ENCODE measurements at regions not wholly inside any gene's neighbourhood (a gene's known extent, or its start where the extent isn't known, plus 50 kb on each side); places are given as distances from the start of the nearest gene placed in this dataset.
A peak's percentile ranks its signal among the peaks of the same experiment; 100 is the strongest.

DNA sequence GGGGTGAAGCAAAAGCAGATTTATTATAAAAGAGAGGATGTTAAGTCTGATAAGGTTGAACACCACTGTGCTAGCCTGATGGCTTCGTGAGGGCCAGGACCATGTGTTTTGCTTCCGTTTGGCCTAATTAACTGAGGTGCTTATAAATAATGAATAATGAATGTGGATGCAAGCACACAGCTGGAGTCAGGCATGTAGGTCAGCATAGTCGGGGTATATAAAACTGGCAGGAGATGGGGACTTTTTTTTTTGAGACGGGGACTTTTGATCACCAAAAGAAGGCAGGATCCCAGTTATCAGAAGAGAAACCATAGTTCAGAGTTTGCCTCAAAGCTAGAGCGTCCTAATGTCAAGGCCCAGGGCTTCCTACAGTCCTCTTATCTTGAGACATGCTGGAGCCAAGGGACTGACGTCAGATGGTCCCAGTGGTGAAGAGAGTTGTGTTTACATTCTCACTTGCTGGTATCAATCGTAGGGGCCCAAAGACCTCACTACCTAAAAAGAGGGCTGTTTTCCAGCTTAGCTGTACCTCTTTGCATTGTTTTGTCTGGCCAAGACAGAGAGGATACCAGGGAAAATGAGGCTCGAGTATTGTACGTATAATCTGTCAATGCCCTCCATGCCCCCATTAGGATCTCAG, 50.4 kb downstream of the RTL9 start:
- DNase-seq, result no peak

DNA sequence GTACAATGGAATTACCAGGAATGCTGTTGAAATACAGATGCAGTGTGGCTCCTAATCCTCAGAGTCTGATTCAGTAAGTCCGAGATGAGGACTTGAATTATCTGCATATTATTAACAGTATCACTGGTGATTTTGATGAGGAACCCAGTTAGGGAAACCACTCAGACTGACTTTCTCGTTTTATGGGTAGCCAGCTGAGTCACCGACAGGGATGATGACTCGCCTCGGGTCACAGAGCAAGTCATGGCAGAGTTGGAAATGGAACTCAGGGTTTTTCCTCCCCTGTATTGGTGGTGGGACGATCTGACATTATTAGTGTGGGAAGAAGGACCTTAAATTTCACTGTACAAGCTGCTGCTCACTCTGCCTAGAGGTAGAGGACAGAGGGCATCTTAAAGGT, 51.3 kb downstream of the RTL9 start:
- DNase-seq, result peak; percentile 50

DNA sequence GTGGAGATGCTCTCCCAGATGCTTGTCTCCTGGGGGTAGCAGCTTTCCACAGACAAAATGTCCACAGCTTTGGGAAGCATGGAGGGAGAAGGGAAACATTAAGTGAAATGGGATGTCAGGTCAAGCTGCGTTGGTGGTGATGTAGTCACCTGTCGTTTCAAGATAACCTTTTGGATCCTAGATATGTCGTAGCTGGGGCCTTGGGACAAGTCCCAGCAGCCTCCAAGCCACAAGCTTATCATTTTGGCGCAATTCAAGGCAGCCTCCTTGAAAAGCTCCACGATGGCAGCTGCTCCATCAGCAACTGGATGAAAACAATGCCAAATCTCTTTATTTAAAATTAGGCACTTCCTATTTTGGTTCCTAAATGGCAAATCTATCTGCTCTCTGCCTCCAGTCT, 52.0 kb downstream of the RTL9 start:
- DNase-seq, result no peak

DNA sequence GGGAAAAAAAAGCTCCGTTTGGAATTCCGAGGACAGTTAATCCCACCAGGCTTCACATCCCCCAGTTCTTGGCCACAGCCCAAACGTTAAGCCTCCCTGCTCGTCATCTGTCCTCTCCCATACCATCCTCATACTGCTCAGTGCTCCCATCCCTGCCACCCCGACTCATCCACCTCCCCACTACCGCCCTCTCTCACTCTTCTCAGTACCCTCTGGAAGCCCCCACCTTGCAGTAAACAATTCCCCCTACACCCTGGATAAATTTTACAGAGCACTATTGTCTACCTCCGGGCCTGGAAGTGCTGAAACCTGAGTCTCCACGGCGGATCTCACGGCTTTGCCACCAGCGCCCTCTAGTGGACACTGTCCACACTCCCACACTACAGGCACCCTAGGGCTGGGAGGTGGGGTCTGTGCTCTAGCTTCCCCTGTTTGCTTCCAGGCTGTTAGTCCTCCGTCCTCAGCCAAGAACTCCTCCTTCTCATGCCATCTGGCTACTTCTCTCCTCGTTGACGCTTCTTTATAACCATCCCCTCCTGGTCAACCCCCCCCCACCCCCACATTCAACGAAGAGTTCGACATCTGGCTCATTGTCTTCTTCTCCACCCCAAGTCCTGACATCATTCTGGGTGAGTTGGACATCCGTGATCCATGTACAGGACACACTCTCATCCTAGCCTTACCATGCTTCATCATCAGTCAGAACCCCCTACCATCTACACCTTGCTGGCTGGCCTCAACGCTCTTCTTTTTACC, 54.5 kb downstream of the RTL9 start:
- DNase-seq, result peak; percentile 56

GRCh38 chrX:110413727-110414124, 55.1 kb downstream of the RTL9 start:
- DNase-seq, result no peak

DNA sequence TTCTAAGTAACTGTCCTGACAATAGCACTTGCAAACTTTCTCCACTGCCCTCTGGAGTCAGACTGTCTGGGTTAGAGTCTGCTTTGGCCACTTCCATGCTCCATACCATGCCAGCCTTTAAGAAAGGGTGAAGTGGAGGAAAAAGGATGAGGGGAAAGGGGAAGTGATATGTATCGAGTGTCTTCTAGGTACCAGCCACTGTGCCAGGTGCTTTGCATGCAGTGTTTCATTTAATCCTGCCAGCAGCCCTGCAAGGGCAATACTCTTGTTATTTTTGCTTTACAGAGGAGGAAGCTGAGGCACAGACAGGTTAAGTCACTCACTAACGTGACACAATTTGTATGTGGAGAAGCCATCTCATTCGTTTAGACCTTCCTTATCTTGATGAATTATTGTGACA, 55.6 kb downstream of the RTL9 start:
- DNase-seq, result no peak

GRCh38 chrX:110414679-110415439, 56.2 kb downstream of the RTL9 start:
- peak; percentile 58 for DNase-seq

DNA sequence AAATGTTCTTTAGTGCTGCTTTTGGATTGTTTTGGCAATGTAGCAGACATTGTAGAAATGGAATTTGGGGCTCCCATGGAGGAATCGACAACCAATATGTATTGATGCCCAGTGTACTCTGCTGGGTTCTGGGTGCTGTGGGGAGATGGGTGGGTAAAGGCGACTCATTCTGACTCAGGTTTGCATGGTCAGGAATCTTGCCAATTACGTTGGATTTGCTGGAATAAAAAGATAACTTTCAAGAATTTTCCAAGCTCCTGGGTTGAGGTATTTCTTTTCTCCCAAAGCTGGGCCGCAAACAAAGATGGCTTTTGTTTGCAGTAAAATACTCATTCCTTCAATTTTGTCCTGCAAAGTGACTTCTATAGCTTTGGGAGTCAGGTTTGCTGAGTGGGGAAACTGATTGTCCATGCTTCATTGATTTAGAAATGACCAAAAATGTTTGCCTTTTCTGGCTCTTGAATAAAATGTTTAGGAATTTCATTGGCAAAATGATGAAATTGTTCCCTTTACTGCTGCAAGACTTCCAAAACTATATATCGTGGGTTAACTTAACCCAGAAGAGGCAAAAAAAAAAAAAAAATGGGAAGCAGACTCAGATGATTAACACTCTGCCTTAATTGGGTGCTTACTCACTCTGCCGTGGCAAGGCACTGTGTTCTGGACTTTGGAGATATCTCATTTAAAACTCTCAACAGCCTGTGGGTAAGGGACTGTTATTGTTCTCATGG, 57.0 kb downstream of the RTL9 start:
- peak; percentile 42 for DNase-seq

DNA sequence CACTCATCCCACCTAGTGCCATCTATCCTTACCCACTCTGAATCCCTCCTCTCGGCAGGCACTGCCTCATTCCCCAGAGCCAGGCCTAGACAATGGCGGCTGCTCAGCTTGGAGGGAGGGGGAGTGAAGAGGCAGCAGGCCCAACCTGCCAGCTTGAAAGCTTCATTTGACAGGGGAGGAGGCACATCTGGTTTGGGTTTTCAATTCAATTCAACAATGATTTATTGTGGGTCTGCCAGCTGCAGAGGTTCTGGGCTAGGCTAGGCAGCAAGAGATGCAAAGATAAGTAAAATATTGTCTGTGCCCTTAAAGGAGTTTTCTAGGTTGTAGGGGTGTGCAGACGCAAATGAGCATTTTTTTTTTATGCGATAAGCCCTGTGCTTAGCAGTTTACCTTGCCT, 58.5 kb downstream of the RTL9 start:
- DNase-seq, result no peak

- DNase-seq, result peak; percentile 76
These were observed 59.9 kb downstream of the RTL9 start for GRCh38 chrX:110418316-110419235.

DNA sequence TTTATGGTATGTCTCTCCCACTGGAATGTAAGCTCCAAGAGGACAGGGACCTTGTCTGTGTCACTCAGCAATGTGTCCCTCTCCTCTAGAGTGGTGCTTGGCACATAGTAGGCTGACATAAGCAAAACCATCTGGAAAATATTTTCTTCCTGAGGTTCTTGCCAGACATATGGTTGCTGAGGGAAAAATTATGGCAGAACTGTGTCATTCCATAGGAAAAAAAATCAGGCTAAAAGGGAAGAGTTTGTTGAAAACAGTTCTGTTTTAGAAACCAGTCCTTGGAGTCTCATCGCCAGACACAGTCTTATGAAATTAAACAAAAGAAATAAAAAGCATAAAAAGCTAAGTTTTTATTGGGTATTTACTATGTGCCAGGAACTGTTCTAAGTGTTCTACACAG, 60.9 kb downstream of the RTL9 start:
- DNase-seq, result no peak

GRCh38 chrX:110420771-110421499, 62.3 kb downstream of the RTL9 start:
- DNase-seq, result no peak

GRCh38 chrX:110421500-110422455, 63.1 kb downstream of the RTL9 start:
- DNase-seq, result no peak

DNA sequence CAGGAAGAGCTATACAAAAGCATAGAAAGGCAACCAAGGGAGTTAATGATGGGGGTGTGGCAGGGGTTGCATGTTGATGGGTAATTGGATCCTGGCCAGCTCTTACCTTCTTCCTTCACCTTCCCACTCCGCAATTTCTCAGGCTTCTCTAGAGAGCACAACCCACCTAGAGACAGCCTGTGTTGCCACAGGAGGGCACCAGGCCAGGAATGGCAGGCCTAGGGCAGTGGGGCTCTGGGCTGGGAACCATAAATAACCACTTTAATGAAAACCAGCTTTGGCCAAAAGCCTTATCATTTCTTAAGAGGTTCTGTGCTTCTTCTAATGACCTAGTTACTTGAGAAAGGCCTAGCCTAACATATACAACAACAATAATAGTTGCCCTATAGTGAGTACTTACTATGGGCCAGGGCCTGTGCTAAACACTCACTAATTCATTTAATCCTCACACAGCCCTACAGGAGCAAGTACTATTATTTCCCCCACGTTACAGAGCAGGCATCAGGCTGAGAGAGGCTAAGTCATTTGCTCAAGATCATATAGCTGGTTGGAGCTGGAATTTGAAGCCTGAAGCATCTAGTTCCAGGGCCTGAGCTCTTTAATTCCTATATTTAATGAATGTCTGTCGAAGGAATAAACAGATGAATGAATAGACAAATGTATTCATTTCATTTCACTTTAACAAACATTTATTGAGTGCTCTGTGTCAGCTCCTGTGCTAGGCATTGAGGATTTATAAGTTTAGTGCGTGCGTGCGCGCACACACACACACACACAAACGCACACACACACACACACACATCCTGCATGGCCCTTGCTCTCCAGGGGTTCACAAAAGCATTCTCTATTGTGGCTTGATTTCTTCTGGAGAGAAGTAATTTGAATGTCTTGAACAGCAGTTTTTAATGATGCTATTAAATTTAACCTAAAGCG, 66.8 kb downstream of the RTL9 start:
- no peak for DNase-seq

DNA sequence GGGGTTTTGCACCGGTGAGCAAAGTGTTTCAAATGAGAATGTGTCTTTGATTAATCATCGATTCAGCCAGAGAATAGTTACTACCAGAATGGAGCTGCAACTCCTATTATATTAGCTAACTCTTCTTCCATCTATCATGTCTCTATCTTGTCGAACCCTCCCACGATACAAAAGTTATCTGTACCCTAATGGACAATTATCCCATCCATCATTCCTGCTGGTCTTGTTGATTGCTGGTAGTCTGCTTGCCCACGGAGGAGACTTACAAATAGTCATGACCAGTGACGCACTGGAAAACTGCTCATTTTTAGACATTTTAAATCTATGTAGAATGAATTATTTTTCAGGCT, 67.5 kb downstream of the RTL9 start:
- no peak for DNase-seq

- no peak for DNase-seq
These were observed 68.4 kb downstream of the RTL9 start for GRCh38 chrX:110427076-110427475.

GRCh38 chrX:110428144-110428543, 69.5 kb downstream of the RTL9 start:
- no peak for DNase-seq

DNA sequence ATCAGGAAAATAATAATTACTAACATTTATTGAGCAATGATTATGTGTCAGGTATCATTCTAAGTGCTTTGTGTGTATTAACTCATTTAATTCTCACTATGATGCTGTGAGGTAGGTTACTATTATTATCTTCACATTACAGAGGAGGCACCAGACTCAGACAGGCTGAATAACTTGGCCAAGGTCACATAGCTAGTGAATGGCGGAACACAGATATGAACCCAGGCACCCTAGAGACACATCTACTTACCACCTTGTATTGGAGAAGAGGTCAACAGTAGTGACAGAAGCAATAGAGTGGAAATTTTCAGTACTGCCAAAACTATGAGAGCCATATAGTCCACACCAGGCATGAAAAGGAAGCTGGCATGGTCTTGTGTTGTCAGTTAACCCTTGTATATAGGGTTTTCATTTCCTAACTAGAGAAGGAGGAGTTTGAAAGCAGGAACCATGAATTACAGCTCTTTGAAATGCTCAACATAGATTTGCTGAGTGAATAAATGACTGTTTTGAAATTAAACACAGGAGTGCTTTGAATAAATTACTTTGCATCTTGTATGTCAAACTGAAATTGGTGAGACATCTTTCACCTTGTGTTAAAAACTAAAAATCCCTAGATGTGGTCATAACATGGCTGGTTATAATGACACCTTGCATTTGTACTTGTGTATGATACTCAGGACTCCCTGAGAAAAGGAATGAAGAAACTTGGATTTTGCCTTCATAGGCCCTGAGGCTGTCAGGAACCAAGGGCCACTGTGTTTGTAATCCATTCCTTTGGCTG, 71.8 kb downstream of the RTL9 start:
- no peak for DNase-seq

Measured in HCEC 1CT (cell line).